HEK293T (cell line): ENCODE measurements at regions not wholly inside any gene's neighbourhood (a gene's known extent, or its start where the extent isn't known, plus 50 kb on each side); places are given as distances from the start of the nearest gene placed in this dataset.

Experiments used
- CTCF ChIA-PET: fragments of 350-600 bp; formaldehyde crosslinking; extraction: SDS; loops from one replicate; lab custom pipeline; 2021; ENCODE audit warnings: antibody characterized with exemption, inconsistent platforms; lab: Yijun Ruan, JAX
- POLR2A ChIA-PET: fragments of 350-600 bp; formaldehyde crosslinking; extraction: SDS; loops from one replicate; lab custom pipeline; 2020; ENCODE audit warnings: antibody characterized with exemption, inconsistent platforms; lab: Yijun Ruan, JAX
- DNase-seq: peaks from one replicate; pipeline ENCODE4 v3.0.0; 2012; ENCODE audit warnings: mixed read lengths; ENCODE audit errors: extremely low spot score
- ARNT ChIP-seq: fragments of 450-650 bp; IDR thresholded peaks from 2 replicates; pipeline ENCODE4 v1.6.1; 2017; ENCODE audit warnings: mild to moderate bottlenecking
- BHLHE40 ChIP-seq: fragments of 450-650 bp; IDR thresholded peaks from 2 replicates; pipeline ENCODE4 v1.6.1; 2016; ENCODE audit warnings: mild to moderate bottlenecking, moderate library complexity, borderline replicate concordance
- CTBP1 ChIP-seq: fragments of 450-650 bp; IDR thresholded peaks from 2 replicates; pipeline ENCODE4 v1.6.1; 2016; ENCODE audit warnings: borderline replicate concordance
- ELF4 ChIP-seq: fragments of 450-650 bp; IDR thresholded peaks from 2 replicates; pipeline ENCODE4 v1.6.1; 2017; ENCODE audit warnings: antibody characterized with exemption
- FOXA1 ChIP-seq: fragments of 450-650 bp; IDR thresholded peaks from 2 replicates; pipeline ENCODE4 v1.6.1; 2016; ENCODE audit warnings: mild to moderate bottlenecking
- FOXK2 ChIP-seq: fragments of 450-650 bp; IDR thresholded peaks from 2 replicates; pipeline ENCODE4 v1.6.1; 2016; ENCODE audit warnings: mild to moderate bottlenecking
- FOXM1 ChIP-seq: fragments of 450-650 bp; IDR thresholded peaks from 2 replicates; pipeline ENCODE4 v1.6.1; 2017; ENCODE audit warnings: mild to moderate bottlenecking, borderline replicate concordance
- HDGF ChIP-seq: fragments of 450-650 bp; IDR thresholded peaks from 2 replicates; pipeline ENCODE4 v1.6.1; 2017; ENCODE audit warnings: antibody characterized with exemption, borderline replicate concordance
- L3MBTL2 ChIP-seq: fragments of 450-650 bp; conservative IDR thresholded peaks from 2 replicates; pipeline ENCODE4 v1.6.1; 2016; ENCODE audit warnings: mild to moderate bottlenecking
- LEF1 ChIP-seq: fragments of 450-650 bp; IDR thresholded peaks from 2 replicates; pipeline ENCODE4 v1.6.1; 2017; ENCODE audit warnings: mild to moderate bottlenecking, borderline replicate concordance
- NFRKB ChIP-seq: fragments of 450-650 bp; IDR thresholded peaks from 2 replicates; pipeline ENCODE4 v1.6.1; 2016; ENCODE audit warnings: mild to moderate bottlenecking, moderate library complexity
- SP1 ChIP-seq: fragments of 450-650 bp; IDR thresholded peaks from 2 replicates; pipeline ENCODE4 v1.6.1; 2017
- SUZ12 ChIP-seq: fragments of 450-650 bp; IDR thresholded peaks from 2 replicates; pipeline ENCODE4 v1.6.1; 2016; ENCODE audit warnings: mild to moderate bottlenecking
- TARDBP ChIP-seq: fragments of 450-650 bp; IDR thresholded peaks from 2 replicates; pipeline ENCODE4 v1.6.1; 2016
- ZNF384 ChIP-seq: fragments of 450-650 bp; IDR thresholded peaks from 2 replicates; pipeline ENCODE4 v1.6.1; 2016
- TF ChIP-seq, protein P1 (sequence below): fragments of 450-650 bp; IDR thresholded peaks from 2 replicates; pipeline ENCODE4 v1.6.1; 2016

DNA sequence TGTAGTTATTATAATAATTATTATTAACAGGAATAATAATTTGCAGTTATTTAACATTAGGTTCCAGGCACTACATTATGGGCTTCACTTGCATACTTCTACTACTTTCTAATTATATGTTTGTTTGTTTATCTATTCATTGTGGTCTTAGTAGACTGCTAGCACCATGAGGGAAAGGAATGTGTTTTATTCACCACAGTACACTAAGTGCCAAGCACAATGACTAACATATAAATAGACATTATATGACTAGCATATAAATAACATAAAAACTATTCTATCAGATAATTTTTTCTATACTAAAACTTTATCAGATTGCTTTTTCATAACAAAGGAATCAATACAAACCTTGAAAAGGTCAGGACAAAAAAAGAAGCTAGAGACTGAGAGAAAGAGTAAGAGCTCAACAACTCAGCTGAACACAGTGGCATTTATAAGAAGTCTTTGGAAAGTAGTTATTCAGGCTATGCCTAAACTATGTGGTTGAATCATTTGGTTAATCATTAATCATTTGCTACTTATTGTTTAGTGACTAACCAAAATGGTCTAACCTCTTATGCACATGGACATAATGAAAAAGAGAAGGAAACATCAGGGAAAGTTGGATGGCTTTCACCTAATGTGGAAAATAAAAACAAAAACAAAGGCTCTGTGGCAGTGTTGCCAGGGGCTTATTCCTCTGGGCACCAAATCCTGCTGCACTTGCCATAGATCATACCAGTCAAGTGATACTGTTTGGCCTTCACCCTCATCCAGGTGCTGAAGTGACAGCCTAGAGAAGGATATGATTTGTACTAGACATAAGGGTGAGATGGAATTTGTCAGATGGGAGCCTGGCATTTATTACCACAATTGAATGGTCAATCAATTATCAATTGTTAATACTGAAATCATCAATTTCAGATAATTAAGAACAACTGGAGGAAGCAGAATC lies 174.9 kb downstream of the ETAA1 start:
- no peak for DNase-seq
- TF ChIP-seq L3MBTL2 (no peak), SUZ12 (no peak), LEF1 (no peak), BHLHE40 (no peak), NFRKB (no peak), ZNF384 (no peak), FOXK2 (no peak), TARDBP (no peak), ELF4 (no peak), CTBP1 (no peak), FOXA1 (no peak)
- TF ChIP-seq, protein P1, sequence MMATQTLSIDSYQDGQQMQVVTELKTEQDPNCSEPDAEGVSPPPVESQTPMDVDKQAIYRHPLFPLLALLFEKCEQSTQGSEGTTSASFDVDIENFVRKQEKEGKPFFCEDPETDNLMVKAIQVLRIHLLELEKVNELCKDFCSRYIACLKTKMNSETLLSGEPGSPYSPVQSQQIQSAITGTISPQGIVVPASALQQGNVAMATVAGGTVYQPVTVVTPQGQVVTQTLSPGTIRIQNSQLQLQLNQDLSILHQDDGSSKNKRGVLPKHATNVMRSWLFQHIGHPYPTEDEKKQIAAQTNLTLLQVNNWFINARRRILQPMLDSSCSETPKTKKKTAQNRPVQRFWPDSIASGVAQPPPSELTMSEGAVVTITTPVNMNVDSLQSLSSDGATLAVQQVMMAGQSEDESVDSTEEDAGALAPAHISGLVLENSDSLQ = no peak
- ChIA-PET POLR2A (no interaction called here), CTCF (no interaction called here)

DNA sequence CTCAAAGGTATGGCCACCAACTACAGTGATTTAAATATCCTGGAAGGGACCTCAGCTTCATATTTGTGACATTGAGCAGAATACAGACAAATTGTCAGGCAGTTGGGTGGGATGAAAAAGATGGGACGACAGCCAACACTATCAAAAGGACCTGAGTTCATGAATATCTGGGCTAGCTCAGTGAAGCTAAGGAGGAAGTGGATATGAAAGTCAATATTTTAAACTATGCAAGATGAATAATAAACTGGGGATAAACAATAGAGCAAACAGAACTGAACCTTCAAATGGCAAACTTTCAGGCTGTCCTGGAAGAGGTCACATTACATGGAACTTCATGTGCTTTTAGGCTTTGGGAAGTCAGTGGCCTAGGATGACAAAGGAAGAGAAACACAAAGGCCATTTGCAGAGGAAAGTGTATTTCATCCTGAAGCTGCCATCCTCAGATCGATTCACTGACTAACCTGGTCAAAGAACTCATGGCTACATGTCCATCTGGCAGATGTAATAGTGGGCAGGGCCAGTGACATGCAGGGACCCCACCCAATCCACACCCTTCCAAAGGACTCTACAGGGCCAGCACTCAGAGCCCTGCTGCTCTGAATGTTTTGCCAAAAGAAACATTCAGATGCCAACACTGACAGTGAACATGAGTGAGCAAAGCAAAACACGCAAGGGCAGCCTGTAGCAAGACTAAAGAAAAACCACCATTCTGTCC lies 175.7 kb downstream of the ETAA1 start:
- no peak for DNase-seq
- TF ChIP-seq ELF4 = no peak
- ChIA-PET CTCF (no interaction called here), POLR2A (no interaction called here)

DNA sequence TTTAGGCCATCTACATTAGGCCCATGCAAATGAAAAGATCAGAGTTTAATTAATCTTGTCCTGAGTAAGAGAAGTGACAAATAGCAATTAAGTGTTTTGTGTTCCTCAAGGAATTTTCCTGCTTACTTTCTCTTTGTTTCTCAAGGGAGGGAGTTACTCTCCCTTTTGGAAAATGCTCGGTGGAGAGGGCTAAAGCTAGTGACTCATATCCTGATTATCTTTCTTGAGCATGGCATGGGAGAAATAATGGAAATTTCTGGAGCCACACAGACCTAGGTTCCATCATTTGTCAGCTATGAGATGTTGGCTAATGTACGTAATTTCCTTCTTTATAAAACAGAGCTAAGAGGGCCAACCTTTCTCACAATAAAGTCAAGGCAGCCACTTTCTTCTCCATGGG lies 177.1 kb downstream of the ETAA1 start:
- POLR2A ChIA-PET = interaction anchor here (1.4 kb wide), 1 partner anchor 13 kb away, joined by 6 read pairs; no protein-coding TSS in a partner anchor
- no peak for DNase-seq
- TF ChIP-seq HDGF (no peak), SP1 (no peak), NFRKB (no peak), ELF4 (no peak), FOXA1 (no peak), BHLHE40 (no peak), FOXM1 (no peak), TARDBP (no peak), CTBP1 (no peak), SUZ12 (no peak), L3MBTL2 (no peak), ARNT (no peak), LEF1 (no peak), FOXK2 (no peak)
- CTCF ChIA-PET = no interaction called here

DNA sequence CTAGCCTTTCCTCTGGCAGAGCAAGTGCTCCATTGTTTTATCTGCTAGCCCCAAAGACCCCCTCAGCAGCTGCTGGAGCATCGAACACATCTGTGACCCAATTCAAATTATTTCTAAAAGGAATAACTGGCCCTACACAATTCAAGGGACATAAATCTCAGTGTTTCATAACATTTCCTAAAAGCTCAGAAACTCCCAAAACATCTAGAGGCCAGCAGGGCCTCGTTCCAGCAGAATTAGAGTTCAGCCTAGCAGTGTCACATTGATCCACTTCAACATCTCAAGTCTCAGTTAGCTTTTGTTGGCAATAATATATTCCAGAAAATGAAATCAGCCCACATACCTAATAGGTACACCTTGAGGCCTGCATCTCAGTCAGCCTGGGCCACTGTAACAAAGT lies 179.1 kb downstream of the ETAA1 start:
- no peak for DNase-seq
- ChIA-PET CTCF (no interaction called here), POLR2A (no interaction called here)
- TF ChIP-seq SUZ12 = no peak
- no peak for TF ChIP-seq ELF4
- no peak for TF ChIP-seq HDGF
- no peak for TF ChIP-seq BHLHE40

DNA sequence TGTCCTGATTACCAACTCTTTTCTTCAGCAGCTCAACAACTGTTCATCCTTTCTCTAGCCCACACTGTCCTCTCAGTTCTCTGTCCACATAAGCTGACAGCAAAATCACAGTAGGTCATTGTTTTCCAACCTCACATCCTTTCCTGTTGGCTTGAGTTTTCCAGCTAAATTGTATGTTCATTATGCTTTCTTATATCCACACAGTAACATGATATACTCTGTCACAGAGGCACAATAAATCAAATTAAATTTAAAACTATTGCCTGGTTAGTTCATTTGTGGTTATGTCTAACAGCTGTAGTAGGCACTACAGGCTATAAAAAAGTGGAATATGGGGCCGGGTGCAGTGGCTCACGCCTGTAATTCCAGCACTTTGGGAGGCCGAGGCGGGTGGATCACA lies 179.9 kb downstream of the ETAA1 start:
- CTCF ChIA-PET = no interaction called here
- no peak for DNase-seq
- POLR2A ChIA-PET = no interaction called here
- TF ChIP-seq, protein P1 = no peak
- TF ChIP-seq LEF1 = no peak
- TF ChIP-seq BHLHE40 = no peak
- TF ChIP-seq SUZ12 = no peak
- no peak for TF ChIP-seq SP1
- TF ChIP-seq L3MBTL2 = no peak

DNA sequence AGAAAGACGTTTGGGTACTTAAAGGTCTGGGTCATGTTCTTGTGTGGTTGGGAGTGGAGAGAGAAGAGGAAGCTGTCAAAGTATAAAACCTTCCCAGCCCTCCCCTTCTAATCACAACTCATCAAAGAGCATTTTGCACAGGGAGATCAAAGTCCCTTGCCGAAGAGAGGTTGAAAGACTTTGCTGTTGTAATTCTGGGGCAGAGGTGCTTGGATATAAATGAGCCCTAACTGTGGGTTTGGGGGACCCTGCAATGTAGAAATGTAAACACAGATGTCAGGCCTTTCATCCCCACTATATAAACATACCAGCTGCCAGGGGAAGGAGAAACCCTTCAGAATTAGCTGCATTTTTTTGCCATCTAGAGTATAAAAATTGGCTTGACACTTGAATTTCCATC lies 182.1 kb downstream of the ETAA1 start:
- DNase-seq = no peak
- CTCF ChIA-PET = no interaction called here

More for the DNA sequence above, 182.1 kb downstream of the ETAA1 start:
- TF ChIP-seq SUZ12 (no peak), FOXA1 (no peak), SP1 (no peak), FOXM1 (no peak), BHLHE40 (no peak), CTBP1 (no peak), ZNF384 (no peak), NFRKB (no peak), ELF4 (no peak), FOXK2 (no peak), L3MBTL2 (no peak), ARNT (no peak), LEF1 (no peak), TARDBP (no peak), HDGF (no peak)
- TF ChIP-seq, protein P1 = no peak
- POLR2A ChIA-PET = no interaction called here
